H1 (cell line): ENCODE measurements at regions not wholly inside any gene's neighbourhood (a gene's known extent, or its start where the extent isn't known, plus 50 kb on each side); places are given as distances from the start of the nearest gene placed in this dataset.

Experiments
- CTCF ChIA-PET: fragments of 300-600 bp; sonication (Branson Sonifier 250); formaldehyde crosslinking; loops from one replicate; lab custom pipeline; 2021; ENCODE audit not compliant: partially characterized antibody; lab: Charles Lee
- POLR2A ChIA-PET: fragments of 300-600 bp; sonication (Branson Sonifier 250); formaldehyde crosslinking; loops from one replicate; lab custom pipeline; 2021; ENCODE audit warnings: inconsistent platforms; ENCODE audit not compliant: partially characterized antibody; lab: Charles Lee
- DNase-seq, 2 experiments: peaks; one replicate each; pipeline versions ENCODE4 v3.0.0 to v3.0.0-alpha.2; 2010 to 2022; ENCODE audit warnings: low spot score in 2 of 2, low read depth in 1 of 2, mixed read lengths in 1 of 2
- FAIRE-seq: peaks from 2 replicates; lab custom pipeline; 2011; peaks lifted over from hg19 to GRCh38; lab: Jason Lieb, UNC
- H2AFZ ChIP-seq: 2 replicates; pipeline ENCODE4 v1.8.1; 2012; ENCODE audit warnings: low read length, inconsistent platforms
- H2AK5ac ChIP-seq: 2 replicates; pipeline ENCODE4 v1.6.1; 2013; ENCODE audit warnings: low read depth, low read length
- H2BK120ac ChIP-seq: replicated peaks from 2 replicates; pipeline ENCODE3; 2013; ENCODE audit warnings: low read depth, low read length, inconsistent platforms
- H2BK12ac ChIP-seq: 2 replicates; pipeline ENCODE4 v1.6.1; 2013; ENCODE audit warnings: low read depth, low read length
- H2BK15ac ChIP-seq: 2 replicates; pipeline ENCODE4 v1.6.1; 2013; ENCODE audit warnings: low read length
- H2BK20ac ChIP-seq: 2 replicates; pipeline ENCODE4 v1.6.1; 2013; ENCODE audit warnings: low read length
- H2BK5ac ChIP-seq: 2 replicates; pipeline ENCODE4 v1.6.1; 2013; ENCODE audit warnings: low read depth, low read length
- H3K14ac ChIP-seq: 2 replicates; pipeline ENCODE4 v1.6.1; 2013; ENCODE audit warnings: inconsistent platforms; ENCODE audit not compliant: insufficient read length
- H3K18ac ChIP-seq: 2 replicates; pipeline ENCODE4 v1.6.1; 2013; ENCODE audit warnings: low read length; ENCODE audit errors: extremely low read depth
- H3K23ac ChIP-seq: 2 replicates; pipeline ENCODE4 v1.6.1; 2013; ENCODE audit warnings: inconsistent platforms; ENCODE audit not compliant: insufficient read length
- H3K23me2 ChIP-seq: 2 replicates; pipeline ENCODE4 v1.6.1; 2013; ENCODE audit warnings: low read depth, low read length
- H3K27ac ChIP-seq: 2 replicates; pipeline ENCODE4 v1.6.1; 2011; ENCODE audit warnings: low read depth, low read length, inconsistent platforms
- H3K27me3 ChIP-seq, 4 experiments: replicated peaks in 1 of 4; 1 replicate in 1 of 4; 2 replicates in 3 of 4; pipeline versions ENCODE4 v1.6.1 to v1.8.1; 2011 to 2013; ENCODE audit warnings: low read length in 3 of 4, mild to moderate bottlenecking in 3 of 4, inconsistent platforms in 2 of 4, mixed read lengths in 2 of 4, moderate library complexity in 1 of 4; ENCODE audit not compliant: control insufficient read depth in 3 of 4, insufficient read depth in 3 of 4; ENCODE audit errors: extremely low read depth in 1 of 4
- H3K36me3 ChIP-seq, 4 experiments: 2 replicates each; pipeline versions ENCODE4 v1.6.1 to v1.8.1; 2011 to 2013; ENCODE audit warnings: mild to moderate bottlenecking in 4 of 4, low read length in 3 of 4, moderate library complexity in 2 of 4, control low read depth in 1 of 4, inconsistent platforms in 1 of 4; ENCODE audit not compliant: insufficient read depth in 4 of 4, control insufficient read depth in 2 of 4
- H3K4ac ChIP-seq: replicated peaks from 2 replicates; pipeline ENCODE3; 2013; ENCODE audit warnings: low read length, low read depth, mixed read lengths, inconsistent platforms; ENCODE audit not compliant: insufficient read length
- H3K4me1 ChIP-seq, 4 experiments: replicated peaks in 1 of 4; 1 replicate in 1 of 4; 2 replicates in 3 of 4; pipeline versions ENCODE4 v1.6.1 to v1.8.1; 2011 to 2013; ENCODE audit warnings: low read length in 3 of 4, inconsistent platforms in 2 of 4, mixed read lengths in 1 of 4; ENCODE audit not compliant: insufficient read depth in 4 of 4, control insufficient read depth in 3 of 4
- H3K4me2 ChIP-seq, 2 experiments: 2 replicates each; pipeline versions ENCODE4 v1.6.1 to v1.8.1; 2011 to 2013; ENCODE audit warnings: low read depth in 2 of 2, low read length in 2 of 2, control low read depth in 1 of 2, inconsistent platforms in 1 of 2, mild to moderate bottlenecking in 1 of 2; ENCODE audit not compliant: insufficient read depth in 1 of 2
- H3K4me3 ChIP-seq, 4 experiments: fragments of 200-600, 300-600 bp in 1 of 4; sonication (generic), shearing (Covaris generic), sonication (Bioruptor Twin) in 1 of 4; 2 replicates each; pipeline versions ENCODE4 v1.5.1 to v1.8.1; 2011 to 2016; ENCODE audit warnings: low read length in 4 of 4, low read depth in 3 of 4, control low read depth in 2 of 4, inconsistent platforms in 2 of 4, mild to moderate bottlenecking in 2 of 4, mixed read lengths in 1 of 4, moderate library complexity in 1 of 4; ENCODE audit not compliant: insufficient read depth in 2 of 4; ENCODE audit errors: extremely low read depth in 1 of 4
- H3K56ac ChIP-seq: replicated peaks from 2 replicates; pipeline ENCODE3; 2013; ENCODE audit warnings: low read depth, mild to moderate bottlenecking, mixed read lengths, low read length, inconsistent platforms; ENCODE audit not compliant: insufficient read length
- H3K79me1 ChIP-seq: 2 replicates; pipeline ENCODE4 v1.6.1; 2013; ENCODE audit warnings: low read depth, low read length, control low read depth
- H3K79me2 ChIP-seq, 2 experiments: 2 replicates each; pipeline versions ENCODE4 v1.6.1 to v1.8.1; 2012 to 2013; ENCODE audit warnings: low read length in 2 of 2, mild to moderate bottlenecking in 2 of 2, inconsistent platforms in 1 of 2; ENCODE audit not compliant: insufficient read depth in 2 of 2, control insufficient read depth in 1 of 2
- H3K9ac ChIP-seq, 4 experiments: replicated peaks in 1 of 4; 1 replicate in 1 of 4; 2 replicates in 3 of 4; pipeline versions ENCODE4 v1.6.1 to v1.8.1; 2011 to 2013; ENCODE audit warnings: low read depth in 3 of 4, low read length in 3 of 4, control low read depth in 2 of 4, mild to moderate bottlenecking in 2 of 4, moderate library complexity in 2 of 4, inconsistent platforms in 1 of 4; ENCODE audit errors: extremely low read depth in 1 of 4
- H3K9me3 ChIP-seq, 2 experiments: 2 replicates each; pipeline versions ENCODE4 v1.6.1 to v1.8.1; 2012 to 2013; ENCODE audit warnings: mild to moderate bottlenecking in 2 of 2, moderate library complexity in 2 of 2, control low read depth in 1 of 2, inconsistent platforms in 1 of 2, low read depth in 1 of 2, low read length in 1 of 2, mixed read lengths in 1 of 2; ENCODE audit not compliant: insufficient read depth in 2 of 2
- H4K20me1 ChIP-seq, 2 experiments: replicated peaks in 1 of 2; 2 replicates each; pipeline versions ENCODE3 to v1.8.1; 2011 to 2013; ENCODE audit warnings: inconsistent platforms in 2 of 2, low read length in 2 of 2, mild to moderate bottlenecking in 1 of 2; ENCODE audit not compliant: insufficient read depth in 2 of 2, control insufficient read depth in 1 of 2
- H4K5ac ChIP-seq: 2 replicates; pipeline ENCODE4 v1.6.1; 2013; ENCODE audit warnings: low read length, low read depth, mixed read lengths, inconsistent platforms; ENCODE audit not compliant: insufficient read length
- H4K8ac ChIP-seq: 2 replicates; pipeline ENCODE4 v1.8.0; 2013; ENCODE audit warnings: mild to moderate bottlenecking, moderate library complexity, low read length, inconsistent platforms; ENCODE audit not compliant: insufficient read depth; ENCODE audit errors: extremely low read depth
- H4K91ac ChIP-seq: replicated peaks from 2 replicates; pipeline ENCODE3; 2013; ENCODE audit warnings: low read length, mixed read lengths, inconsistent platforms; ENCODE audit not compliant: insufficient read length
- ATF2 ChIP-seq: IDR thresholded peaks from 2 replicates; pipeline ENCODE4 v1.6.1; 2012; ENCODE audit warnings: low read length, inconsistent platforms
- CTBP2 ChIP-seq: IDR thresholded peaks from 2 replicates; pipeline ENCODE4 v1.7.0; 2011; ENCODE audit warnings: borderline replicate concordance, mild to moderate bottlenecking, moderate library complexity, mixed read lengths, low read length; ENCODE audit not compliant: insufficient read depth, insufficient read length
- EZH2 ChIP-seq: fragments of 200-600 bp; sonication (generic); IDR thresholded peaks from 2 replicates; pipeline ENCODE4 v1.7.1; 2012; ENCODE audit warnings: low read depth, mild to moderate bottlenecking, moderate library complexity, low read length, inconsistent platforms; ENCODE audit not compliant: severe bottlenecking
- JUND ChIP-seq: IDR thresholded peaks from 2 replicates; pipeline ENCODE4 v1.6.1; 2011; ENCODE audit warnings: mild to moderate bottlenecking, improper control_type of control experiment, low read length
- MAX ChIP-seq: IDR thresholded peaks from 2 replicates; pipeline ENCODE4 v1.6.1; 2012; ENCODE audit warnings: inconsistent platforms
- RFX5 ChIP-seq: IDR thresholded peaks from 2 replicates; pipeline ENCODE4 v1.6.1; 2011; ENCODE audit warnings: low read depth, low read length, improper control_type of control experiment, borderline replicate concordance
- RNF2 ChIP-seq: fragments of 200-900, 300-1000 bp; sonication (generic); IDR thresholded peaks from 2 replicates; pipeline ENCODE4 v1.7.1; 2016; ENCODE audit warnings: borderline replicate concordance, low read depth, mild to moderate bottlenecking, antibody characterized with exemption, low read length; ENCODE audit not compliant: poor library complexity, severe bottlenecking; ENCODE audit errors: missing control alignments
- SRF ChIP-seq: IDR thresholded peaks from 2 replicates; pipeline ENCODE4 v1.6.1; 2011; ENCODE audit warnings: mild to moderate bottlenecking, low read depth, low read length, moderate library complexity
- SUZ12 ChIP-seq: fragments of 200-600 bp; sonication (generic); IDR thresholded peaks from 2 replicates; pipeline ENCODE4 v1.6.1; 2012; ENCODE audit warnings: mild to moderate bottlenecking, inconsistent platforms, low read length, moderate library complexity, mixed read lengths

- Histone ChIP-seq H2BK15ac (no peak overlapping the region), H3K36me3 (no peaks in the 10 kb centered on the region), H2AFZ (no peak overlapping the region), H3K23me2 (no peaks in the 10 kb centered on the region), H3K27ac (no peak overlapping the region), H3K27me3 (no peaks in the 10 kb centered on the region), H2AK5ac (no peak overlapping the region), H2BK20ac (no peak overlapping the region), H3K23ac (no peak overlapping the region), H3K18ac (no peak overlapping the region), H3K79me1 (no peaks in the 10 kb centered on the region)
- CTCF ChIA-PET: no interaction called here
- TF ChIP-seq RNF2: no peak
- TF ChIP-seq JUND: no peak
- no peak for TF ChIP-seq EZH2
- TF ChIP-seq MAX: no peak
- no peak for TF ChIP-seq SRF
- no peak for TF ChIP-seq CTBP2
- TF ChIP-seq ATF2: no peak
- no peak for TF ChIP-seq SUZ12
- TF ChIP-seq RFX5: no peak
- TF ChIP-seq, all 59 proteins: peak for 0
- DNase-seq: no peak
- no peak overlapping the region for H3K4me2 ChIP-seq
- H2BK12ac ChIP-seq: no peak overlapping the region
- H4K20me1 ChIP-seq: no peaks in the 10 kb centered on the region
- no peak overlapping the region for H3K56ac ChIP-seq
- no peak overlapping the region for H2BK120ac ChIP-seq
- no peak overlapping the region for H3K9ac ChIP-seq
- no peaks in the 10 kb centered on the region for H3K4me1 ChIP-seq
- POLR2A ChIA-PET: no interaction called here
- H3K4me3 ChIP-seq: no peak overlapping the region
- no peaks in the 10 kb centered on the region for H3K79me2 ChIP-seq
- H3K9me3 ChIP-seq: no peaks in the 10 kb centered on the region; a peak in 1 of 4 replicates
- no peak overlapping the region for H2BK5ac ChIP-seq
- no peak overlapping the region for H3K14ac ChIP-seq
- H4K91ac ChIP-seq: no peak overlapping the region
- no peak overlapping the region for H3K4ac ChIP-seq
- no peak for FAIRE-seq
- H4K5ac ChIP-seq: no peak overlapping the region
- no peak overlapping the region for H4K8ac ChIP-seq
These were observed 1260.8 kb upstream of the GJE1 start for GRCh38 chr6:140871911-140872310.
